ENCODE measurements at regions not wholly inside any gene's neighbourhood (a gene's known extent, or its start where the extent isn't known, plus 50 kb on each side); places are given as distances from the start of the nearest gene placed in this dataset.
"Not testable (repeated sequence)": the region's sequence is repeated elsewhere in the genome, so short reads cannot be mapped to it uniquely, and the experiment has no call there.

- no peak for DNase-seq
Measured at GRCh38 chr1:102365071-102365470, 368.3 kb upstream of the OLFM3 start.

- DNase-seq: no peak
Measured at GRCh38 chr1:102336602-102337001, 339.9 kb upstream of the OLFM3 start.

- no peak for DNase-seq
Measured at GRCh38 chr1:102318104-102318806, 321.5 kb upstream of the OLFM3 start.

- DNase-seq: no peak
Measured at GRCh38 chr1:102315096-102315495, 318.4 kb upstream of the OLFM3 start.

GRCh38 chr1:102296116-102296515, 299.4 kb upstream of the OLFM3 start:
- no peak for DNase-seq

GRCh38 chr1:102282955-102283354, 286.2 kb upstream of the OLFM3 start:
- DNase-seq: no peak

- DNase-seq: no peak
Measured at GRCh38 chr1:102262994-102263393, 266.3 kb upstream of the OLFM3 start.

GRCh38 chr1:102252731-102253505, 256.2 kb upstream of the OLFM3 start:
- DNase-seq: no peak

- no peak for DNase-seq
Measured at GRCh38 chr1:102241431-102242338, 245.0 kb upstream of the OLFM3 start.

GRCh38 chr1:102239247-102239646, 242.5 kb upstream of the OLFM3 start:
- no peak for DNase-seq

GRCh38 chr1:102234753-102235359, 238.1 kb upstream of the OLFM3 start:
- no peak for DNase-seq

GRCh38 chr1:102219463-102219862, 222.7 kb upstream of the OLFM3 start:
- DNase-seq: no peak

- not testable (repeated sequence) for DNase-seq
Measured at GRCh38 chr1:102210891-102211290, 214.2 kb upstream of the OLFM3 start.

GRCh38 chr1:102191723-102192122, 195.0 kb upstream of the OLFM3 start:
- DNase-seq: peak in 1 of 5 experiments; percentile 12

GRCh38 chr1:102190429-102190828, 193.7 kb upstream of the OLFM3 start:
- DNase-seq: no peak

GRCh38 chr1:102186536-102186935, 189.8 kb upstream of the OLFM3 start:
- DNase-seq: no peak

- no peak for DNase-seq
Measured at GRCh38 chr1:102185260-102185659, 188.5 kb upstream of the OLFM3 start.

GRCh38 chr1:102184477-102184876, 187.8 kb upstream of the OLFM3 start:
- no peak for DNase-seq

GRCh38 chr1:102183711-102184110, 187.0 kb upstream of the OLFM3 start:
- no peak for DNase-seq

GRCh38 chr1:102182603-102183260, 186.0 kb upstream of the OLFM3 start:
- no peak for DNase-seq

- no peak for DNase-seq
Measured at GRCh38 chr1:102181341-102181740, 184.6 kb upstream of the OLFM3 start.

- DNase-seq: no peak
Measured at GRCh38 chr1:102178480-102178879, 181.8 kb upstream of the OLFM3 start.

Data from T-helper 2 cell (primary cell).